Cardiac septum (tissue), 1 donor: ENCODE measurements at regions not wholly inside any gene's neighbourhood (a gene's known extent, or its start where the extent isn't known, plus 50 kb on each side); places are given as distances from the start of the nearest gene placed in this dataset.
A peak's percentile ranks its signal among the peaks of the same experiment; 100 is the strongest.

ENCODE experiments used
- DNase-seq: peaks from one replicate; pipeline ENCODE4 v3.0.0-alpha.2; 2020; ENCODE audit warnings: low spot score
- intact Hi-C: fragments of 100-400 bp; cut with DNase I; formaldehyde crosslinking; loops from one replicate; pipeline ENCODE4 v1.14.0; 2022
- donor health status: DM: no; HTN: no; CAD: no.

DNA sequence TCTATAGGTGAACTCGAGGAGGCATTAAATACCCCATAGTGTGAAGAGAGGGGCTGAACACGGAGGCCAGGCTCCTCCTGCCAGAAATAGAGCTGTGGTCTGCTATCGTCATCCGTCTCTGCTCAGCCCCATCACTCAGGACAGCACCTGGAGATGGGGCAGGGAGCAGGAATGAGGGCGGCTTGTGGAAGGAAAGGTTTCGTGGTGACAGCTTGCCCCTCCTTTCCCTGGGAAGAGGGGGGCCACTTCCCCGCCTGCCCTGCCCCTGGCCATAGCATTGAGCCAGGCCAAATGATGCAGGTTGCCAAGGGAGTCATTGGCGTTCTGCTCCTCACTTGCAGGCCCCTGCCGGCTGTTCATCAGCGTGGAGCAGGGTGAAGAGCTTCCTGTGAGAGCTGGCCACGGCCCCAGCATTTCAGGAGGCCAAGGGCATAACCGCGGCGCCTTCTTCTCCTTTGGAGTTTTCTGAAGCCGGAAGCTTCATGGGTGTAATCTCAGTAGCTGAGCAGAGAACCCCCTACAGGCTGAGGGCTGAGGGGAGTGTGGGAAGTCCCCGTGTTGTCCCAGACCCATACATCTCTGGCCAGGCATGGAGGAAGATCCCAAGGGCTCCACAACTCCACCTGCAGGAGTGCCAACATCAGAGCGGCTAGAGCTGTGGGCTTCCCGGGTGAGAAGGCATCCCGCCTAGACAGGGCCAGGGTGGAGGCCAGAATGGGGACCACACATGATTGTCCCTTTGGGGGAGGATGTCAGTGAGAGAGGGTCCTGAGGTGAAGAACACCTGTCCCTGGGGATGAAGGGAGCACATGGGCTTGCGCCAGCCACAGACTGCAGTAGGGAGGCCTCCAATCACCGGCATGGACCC is 112.5 kb upstream of the GLI2 start:
- DNase-seq, result peak; percentile 64
- intact Hi-C loops, result no loop called here

DNA sequence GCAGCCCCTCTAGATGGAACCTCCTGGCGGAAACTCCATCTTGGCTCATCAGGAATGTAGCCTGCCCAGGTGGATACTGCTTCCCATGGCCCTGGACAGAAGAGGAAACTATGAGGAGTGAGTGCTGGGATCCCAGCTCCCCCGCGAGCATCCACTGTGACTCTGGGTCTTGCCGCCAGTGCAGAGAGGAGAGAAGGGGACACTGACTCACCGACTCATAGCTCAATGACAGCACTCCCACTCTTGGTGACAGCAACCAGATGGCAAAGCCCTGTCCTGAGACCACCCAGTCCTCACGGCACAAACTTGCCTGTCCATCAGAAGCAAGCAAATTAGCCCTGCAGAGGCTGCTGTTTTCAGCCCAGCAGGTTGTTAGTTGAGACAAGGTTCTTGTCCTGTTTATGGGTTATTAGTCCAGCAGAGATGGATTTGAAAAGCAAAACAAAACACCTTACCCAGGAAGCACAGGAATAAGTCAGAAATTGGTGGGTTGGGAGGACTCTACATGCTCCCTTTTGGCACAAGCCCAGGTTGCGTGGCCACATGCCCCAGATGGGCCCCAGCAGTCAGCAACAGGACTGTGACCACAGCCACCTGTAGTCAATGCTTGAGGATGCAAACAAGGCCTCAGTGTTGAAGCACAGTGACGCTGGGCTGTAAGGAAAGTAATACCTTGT is 111.5 kb upstream of the GLI2 start:
- peak; percentile 62 for DNase-seq
- intact Hi-C loops, result no loop called here

DNA sequence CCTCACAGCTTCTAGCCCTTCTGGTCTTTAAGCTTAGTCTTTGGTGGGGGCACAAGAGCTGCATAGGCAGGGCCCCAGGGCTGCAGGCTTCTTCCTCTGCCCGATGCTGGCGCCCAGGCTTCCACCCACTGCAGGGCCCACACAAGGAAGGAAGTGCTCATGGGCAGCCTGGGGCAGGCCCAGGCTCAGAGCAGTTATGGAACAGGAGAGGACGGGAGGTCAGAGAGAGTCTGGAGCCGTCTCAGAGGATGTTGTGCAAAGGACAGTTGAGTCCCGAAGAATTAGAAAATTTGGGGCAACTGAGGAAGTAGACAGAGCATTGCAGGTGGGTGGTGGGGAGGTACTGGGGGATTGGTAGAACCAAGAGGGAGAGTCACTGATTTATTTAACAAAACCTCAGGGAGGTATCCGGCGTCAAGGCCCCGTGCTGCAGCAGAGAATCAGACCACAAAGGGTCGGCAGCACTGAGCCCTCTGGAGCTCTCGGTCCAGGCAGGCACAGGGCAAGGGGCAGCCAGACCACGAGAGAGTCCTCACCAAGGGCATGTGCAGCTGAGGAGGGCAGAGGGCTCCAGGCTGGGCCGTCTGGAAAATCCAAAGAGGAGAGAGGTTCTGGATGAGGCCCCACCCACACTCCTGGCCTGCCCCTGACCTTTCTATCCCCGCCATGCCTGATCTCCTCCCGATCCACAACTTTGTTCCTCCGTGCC is 110.8 kb upstream of the GLI2 start:
- intact Hi-C loops, result no loop called here
- DNase-seq, result peak; percentile 74

DNA sequence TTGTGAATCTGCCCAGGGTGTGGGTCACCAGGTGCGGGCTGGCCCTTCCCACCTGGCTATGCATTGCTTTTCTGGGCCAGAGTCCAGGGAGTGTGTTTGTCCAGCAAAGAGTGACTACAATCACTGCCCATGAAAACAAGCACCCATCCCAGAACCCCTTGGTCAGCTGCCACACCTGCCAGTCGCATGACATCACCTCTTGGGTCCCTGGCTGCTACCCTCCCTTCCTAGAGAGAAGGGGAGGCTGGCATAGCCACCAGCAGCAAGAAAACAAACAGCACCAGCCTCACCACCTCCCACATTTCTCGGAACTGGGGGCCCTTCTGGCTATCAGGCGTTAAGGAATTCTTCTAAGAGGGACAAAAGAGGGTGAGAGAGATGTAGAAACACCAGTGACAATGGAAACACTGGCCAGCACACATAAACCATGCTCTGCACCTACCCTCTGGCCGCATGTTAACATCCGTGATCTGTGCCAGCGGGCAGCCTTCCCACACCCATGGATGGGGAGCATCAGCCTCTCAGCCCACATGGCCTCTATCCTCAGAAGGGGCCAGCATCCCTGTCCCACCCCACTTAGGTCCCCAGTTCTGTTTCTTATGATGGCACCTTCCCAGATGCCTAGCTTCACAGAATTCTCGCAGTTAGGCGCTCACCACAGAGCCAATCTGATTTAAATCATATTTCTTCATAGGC is 109.7 kb upstream of the GLI2 start:
- DNase-seq, result peak; percentile 72
- intact Hi-C loops, result no loop called here

DNA sequence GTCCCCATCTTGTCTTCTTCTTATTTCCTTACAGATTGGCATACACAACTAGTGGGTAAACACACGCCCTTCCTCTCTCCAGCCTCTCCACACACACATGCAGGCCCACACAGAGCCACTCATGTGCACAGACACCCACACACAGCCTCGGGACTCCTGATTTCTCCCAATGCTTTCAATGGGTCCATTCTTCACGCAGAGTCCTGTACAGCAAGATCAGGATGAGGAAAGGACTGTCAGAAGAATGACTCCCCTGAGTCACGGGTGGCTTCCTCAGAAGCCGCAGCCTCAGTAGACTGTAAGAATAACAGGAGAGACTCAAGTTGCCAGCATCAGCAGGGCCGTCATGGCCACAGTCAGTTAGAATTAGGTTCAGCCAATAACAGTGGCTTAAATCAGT is 109.1 kb upstream of the GLI2 start:
- DNase-seq, result peak; percentile 20
- intact Hi-C loops, result no loop called here

DNA sequence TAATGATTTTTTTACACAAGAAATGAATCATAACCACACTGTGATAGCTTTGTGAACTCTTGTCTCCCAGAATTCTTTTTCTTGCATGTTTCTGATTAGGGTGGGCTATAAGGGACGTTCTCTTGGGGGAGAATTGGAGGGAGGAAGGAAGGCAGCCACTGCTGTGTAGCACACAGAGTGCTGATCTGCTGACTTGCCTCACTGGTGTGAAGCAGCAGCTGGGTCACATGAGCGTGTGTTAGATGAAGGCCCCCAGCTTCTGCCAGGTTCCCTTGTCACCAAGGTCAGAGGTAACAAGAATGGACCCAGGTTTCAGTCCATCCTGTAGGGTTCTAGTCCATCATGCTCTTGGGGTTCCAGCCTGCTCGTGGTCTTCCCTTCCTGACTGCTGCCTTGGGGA is 107.4 kb upstream of the GLI2 start:
- intact Hi-C loops, result no loop called here
- DNase-seq, result peak; percentile 14

DNA sequence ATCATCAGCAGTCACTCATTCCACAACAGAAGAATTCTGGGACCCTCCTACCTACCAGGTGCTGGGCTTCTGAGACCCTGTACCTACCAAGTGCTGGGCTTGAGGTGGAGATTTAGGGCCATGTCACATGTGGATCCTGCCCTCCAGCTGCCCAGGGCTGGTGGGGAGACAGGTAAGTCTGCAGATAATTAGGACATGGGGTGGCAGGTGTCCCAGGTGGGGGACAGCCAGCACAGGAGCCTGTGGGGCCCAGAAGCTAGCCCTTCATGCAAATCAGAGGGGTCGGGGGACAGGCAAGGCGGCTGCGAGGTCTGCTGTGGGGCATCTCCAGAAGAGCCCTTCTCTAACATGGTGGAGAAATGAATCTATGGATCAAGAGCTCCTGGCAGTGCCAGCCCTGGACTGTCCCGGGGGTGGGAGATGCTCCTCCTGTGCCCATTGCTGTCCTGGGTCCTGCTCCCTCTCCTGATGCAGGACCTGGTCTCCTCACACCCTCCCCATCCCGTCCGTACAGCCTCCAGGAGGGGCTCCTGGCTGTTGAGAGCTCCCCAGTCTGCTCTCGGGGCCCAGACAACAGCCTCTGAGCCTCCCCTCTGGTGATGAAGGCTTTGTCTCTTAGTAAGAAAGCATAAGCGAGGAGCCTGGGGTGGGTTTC is 106.3 kb upstream of the GLI2 start:
- peak; percentile 38 for DNase-seq
- intact Hi-C loops, result no loop called here

DNA sequence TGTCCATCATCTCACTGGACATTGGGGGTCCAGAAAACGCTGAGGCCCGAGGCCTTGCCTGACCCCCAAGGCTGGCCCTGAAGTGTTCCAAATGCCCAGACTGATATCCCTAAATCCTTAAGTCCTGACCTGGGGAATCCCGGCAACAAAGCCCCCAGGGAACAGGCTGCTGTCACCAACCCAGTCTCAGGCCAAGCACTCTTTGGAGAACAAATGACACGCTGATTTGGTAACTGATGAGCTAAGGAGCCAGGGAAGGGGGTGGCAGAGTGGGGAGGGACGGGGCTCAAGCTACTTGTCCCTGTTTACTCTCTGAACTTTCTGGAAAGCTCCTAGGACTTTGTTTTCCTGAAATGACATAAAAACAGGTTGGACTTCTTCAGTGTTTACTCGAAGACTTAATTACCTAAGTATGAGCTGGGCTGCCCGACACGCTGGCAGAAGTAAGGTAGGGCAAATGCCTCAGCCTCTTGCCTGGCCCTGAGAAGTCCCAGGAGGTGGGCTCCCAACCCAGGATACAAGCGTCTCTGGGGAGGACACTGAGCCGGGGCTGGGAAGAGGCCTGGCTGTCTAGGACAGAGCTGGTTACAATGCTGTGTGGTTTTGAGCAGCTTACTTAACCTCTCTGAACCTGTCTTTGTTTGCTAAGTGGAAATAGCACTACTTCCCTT is 105.5 kb upstream of the GLI2 start:
- DNase-seq, result peak; percentile 49
- intact Hi-C loops, result no loop called here

DNA sequence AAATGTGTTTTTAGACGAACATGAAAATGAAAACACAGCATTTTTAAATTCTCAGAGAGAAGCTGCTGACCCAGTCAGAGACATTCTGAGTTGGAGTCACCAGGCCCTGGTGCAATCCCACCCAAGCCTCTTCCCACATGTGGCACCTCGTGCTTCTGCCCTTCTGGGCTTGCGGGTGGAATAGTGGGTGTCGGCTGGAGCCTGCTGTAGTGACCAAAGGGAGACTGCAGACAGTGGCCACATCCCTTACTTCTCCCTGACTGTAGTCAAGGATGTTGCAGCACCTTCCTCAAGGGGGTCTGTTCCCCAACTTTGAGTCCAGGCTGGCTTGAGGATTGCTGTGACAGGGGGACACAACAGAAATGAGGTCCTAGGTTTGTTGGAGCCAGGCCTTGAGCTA is 104.4 kb upstream of the GLI2 start:
- DNase-seq, result no peak
- intact Hi-C loops, result no loop called here

DNA sequence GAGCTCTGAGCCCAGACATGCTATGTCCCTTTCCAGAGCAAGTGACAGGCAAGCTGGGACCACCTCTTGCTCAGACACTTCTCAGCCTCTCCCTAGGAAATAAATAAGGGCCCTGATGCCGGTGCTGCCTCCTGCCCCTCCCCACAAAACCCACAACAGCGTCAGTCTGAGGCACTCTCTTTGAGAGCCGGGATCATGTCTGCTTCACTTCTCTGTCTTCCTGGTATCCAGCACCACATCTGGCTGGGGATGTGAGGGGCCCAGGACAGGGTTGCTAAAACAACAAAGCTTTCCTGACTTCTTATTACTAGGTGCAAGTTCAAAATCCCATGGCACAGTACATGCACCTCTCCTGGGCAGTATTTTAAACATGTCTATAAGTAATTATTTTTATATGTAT is 103.9 kb upstream of the GLI2 start:
- intact Hi-C loops, result no loop called here
- no peak for DNase-seq

DNA sequence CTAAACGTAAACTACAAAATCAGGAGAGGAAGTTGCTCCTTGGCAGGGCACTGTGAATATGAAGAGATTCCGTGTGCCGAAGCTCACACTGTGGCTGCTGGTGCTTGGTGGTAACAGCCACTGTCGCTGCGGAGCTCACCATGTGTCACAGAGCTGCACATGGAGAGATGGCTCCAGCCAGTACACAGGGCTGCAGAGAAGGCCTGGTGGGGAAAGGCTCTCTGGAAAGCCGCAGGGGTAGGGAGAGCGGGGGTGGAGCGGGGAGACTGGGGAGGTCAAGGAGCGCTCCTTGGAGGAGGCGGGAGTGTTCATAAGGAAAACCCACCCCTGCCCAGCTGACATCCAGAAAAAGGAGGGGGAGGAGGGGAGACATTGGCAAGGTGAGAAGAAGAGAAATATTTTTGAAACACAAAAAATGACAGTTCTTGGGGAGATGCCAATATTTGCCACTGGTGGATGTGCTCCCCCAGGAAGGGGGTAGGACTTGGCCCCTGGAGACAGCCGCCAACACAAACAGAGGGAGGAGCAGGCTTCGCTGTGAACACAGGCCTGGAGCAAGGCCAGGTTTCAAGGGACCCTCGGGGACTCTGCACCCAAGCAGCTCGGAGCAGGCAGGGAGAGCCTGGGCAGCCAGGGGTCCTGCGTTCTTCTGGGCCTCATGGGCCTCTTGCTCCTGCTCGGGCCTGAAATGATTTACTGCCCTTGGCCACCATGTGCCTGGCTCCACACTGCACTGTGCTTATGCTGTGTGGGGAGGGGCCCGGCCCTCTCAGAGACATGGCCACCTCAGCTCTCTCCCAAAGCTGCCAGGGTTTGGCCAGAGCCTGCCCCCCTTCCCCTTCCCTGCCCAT is 102.6 kb upstream of the GLI2 start:
- DNase-seq, result peak; percentile 62
- intact Hi-C loops, result no loop called here

DNA sequence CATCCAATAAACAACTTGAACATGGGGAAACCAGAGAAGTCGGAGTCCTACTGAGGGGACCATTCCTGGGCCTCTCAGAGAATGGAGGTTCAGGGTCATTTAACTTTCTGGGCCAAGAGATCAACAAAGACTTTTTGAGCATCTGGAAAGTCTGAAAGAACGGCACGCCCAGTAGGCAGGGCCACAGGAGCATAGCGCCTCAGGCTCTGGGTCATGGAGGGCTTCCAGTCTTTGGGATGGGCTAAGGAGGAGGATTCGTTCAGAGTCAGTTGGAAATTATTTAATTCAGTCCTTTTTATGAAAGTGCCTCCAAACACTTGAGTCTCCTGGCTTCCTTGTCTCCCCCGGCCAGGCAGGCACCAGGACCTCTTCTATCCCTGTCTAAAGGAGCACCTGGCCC is 101.1 kb upstream of the GLI2 start:
- DNase-seq, result peak; percentile 15
- intact Hi-C loops, result no loop called here

DNA sequence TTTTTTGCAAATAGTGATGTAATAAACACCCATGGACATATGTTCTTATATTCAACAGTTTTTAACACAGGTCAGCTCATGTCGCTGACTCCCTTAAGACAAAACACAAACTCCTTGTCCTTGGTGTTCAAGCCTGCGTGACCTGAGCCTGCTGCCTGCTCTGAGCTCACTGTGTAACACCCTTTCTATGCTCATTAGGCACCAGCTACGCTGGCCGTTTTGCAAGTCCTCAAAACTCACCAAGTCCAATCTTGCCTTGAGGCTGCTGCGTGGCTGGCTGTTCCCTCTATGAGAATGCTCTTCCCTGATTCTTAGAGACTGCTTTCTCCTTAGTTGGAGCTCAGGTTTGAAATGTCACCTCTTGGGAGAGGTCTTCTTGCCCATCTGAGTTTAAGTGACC is 100.5 kb upstream of the GLI2 start:
- peak; percentile 65 for DNase-seq
- intact Hi-C loops, result no loop called here

DNA sequence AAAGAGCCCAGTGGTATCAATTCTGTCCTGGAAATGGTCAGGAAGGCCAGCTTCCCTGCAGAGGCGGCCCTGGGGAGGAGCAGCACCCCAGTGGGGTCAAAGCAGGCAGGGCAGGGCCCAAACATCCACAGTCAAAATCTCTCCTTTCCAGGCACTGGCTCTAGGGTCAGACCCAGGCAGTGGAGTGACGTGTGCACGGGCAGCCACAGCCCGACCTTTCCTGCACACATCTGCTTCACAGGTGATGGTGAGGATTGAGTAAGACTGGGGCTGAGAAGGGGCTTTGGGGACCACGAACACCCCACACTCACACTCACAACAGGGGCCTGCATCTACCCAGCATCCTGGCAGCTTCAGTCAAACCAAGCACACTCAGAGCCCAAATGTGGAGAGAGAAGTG is 97.8 kb upstream of the GLI2 start:
- intact Hi-C loops, result no loop called here
- peak; percentile 44 for DNase-seq

DNA sequence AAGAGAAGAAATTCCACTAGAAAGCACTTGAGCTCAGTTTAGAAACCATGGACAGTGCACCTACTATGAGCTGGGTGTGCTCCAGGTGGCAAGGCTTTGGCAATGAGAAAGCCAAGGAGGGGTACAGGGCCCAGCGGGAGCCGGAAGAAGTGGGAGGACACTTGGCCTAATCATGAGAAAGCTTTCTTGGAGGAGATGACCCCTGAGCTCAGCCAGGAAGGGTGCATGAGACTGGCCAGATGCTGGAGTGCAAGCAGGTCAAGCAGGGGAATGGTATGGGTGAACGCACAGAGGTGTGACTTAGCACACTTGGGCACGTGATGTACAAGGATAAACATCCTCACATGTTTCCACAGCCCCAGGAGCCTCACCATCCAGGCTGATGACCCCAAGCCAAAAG is 97.2 kb upstream of the GLI2 start:
- peak; percentile 44 for DNase-seq
- intact Hi-C loops, result no loop called here

DNA sequence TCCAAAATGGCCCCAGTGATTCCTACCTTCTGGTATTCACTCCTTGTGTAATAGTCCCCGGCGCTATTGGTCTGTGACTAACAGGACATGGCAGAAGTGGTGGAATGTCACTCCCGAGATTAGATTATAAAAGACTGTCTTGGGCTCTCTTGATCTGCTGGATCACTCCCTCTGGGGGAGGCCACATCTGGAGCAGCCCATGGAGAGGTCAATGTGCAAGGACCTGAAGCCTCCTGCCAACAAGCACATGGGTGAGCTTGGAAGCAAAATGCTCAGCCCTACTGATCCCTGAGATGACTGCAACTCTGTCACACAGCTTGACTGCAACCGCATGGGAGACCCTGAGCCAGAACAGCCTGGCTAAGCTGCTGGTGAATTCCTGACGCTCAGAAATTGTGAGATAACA is 94.3 kb upstream of the GLI2 start:
- intact Hi-C loops, result no loop called here
- DNase-seq, result peak; percentile 57

DNA sequence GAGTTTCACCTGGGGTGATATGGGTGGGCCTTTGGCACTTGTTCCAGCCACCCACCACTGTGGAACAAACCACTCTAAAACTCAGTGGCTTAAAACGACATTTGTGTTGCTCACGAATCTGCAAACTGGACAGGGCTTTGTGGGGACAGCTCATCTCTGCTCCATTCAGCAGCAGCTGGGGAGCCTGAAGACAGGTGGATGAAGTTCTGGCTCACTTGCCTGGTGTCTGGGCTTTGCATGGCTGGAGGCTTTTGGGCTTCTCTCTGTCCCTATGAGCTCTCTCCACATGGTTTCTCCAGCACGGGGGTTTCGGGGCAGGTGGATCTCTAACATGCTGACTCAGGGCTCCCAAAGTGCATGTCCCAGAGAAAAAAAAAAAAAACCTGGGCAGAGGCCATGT is 93.0 kb upstream of the GLI2 start:
- intact Hi-C loops, result no loop called here
- DNase-seq, result peak; percentile 56

DNA sequence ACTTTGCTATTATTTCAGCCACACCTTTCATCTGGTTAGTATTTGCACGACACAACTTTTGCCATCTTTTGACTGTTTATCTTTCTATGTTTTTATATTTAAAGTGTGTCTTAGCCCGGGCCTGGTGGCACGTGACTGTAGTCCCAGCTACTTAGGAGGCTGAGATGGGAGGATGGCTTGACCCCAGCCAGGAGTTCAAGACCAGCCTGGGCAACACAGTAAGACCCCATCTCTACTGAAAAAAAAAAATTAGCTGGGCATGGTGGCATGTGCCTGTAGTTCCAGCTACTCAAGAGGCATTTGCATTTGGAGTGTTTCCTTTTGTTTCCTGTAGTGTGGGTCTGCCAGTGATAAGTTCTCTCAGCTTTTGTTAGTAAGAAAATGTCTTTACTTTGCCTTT is 88.7 kb upstream of the GLI2 start:
- no peak for DNase-seq
- intact Hi-C loops, result no loop called here
